ENCODE measurements at regions not wholly inside any gene's neighbourhood (a gene's known extent, or its start where the extent isn't known, plus 50 kb on each side); places are given as distances from the start of the nearest gene placed in this dataset.

- TF ChIP-seq POLR2A (IDR thresholded peaks at IDR 0.05; ENCODE audit: low read length) (no peak), GATA1 (IDR thresholded peaks at IDR 0.05; ENCODE audit: low read depth, low read length) (no peak)
Measured at GRCh38 chr10:43926371-43926770, 277.7 kb upstream of the ZNF32 start.
